OCI-LY3 (cell line): ENCODE measurements at regions not wholly inside any gene's neighbourhood (a gene's known extent, or its start where the extent isn't known, plus 50 kb on each side); places are given as distances from the start of the nearest gene placed in this dataset.

Experiments used
- CTCF ChIP-seq: fragments of 200-600, 300-600 bp; sonication (generic); IDR thresholded peaks from 2 replicates; pipeline ENCODE4 v1.5.1; 2014; ENCODE audit warnings: antibody characterized with exemption, low read length, low read depth
- EZH2phosphoT487 ChIP-seq: fragments of 200-600 bp; shearing (Covaris generic); IDR thresholded peaks from 2 replicates; pipeline ENCODE4 v1.6.1; 2018; ENCODE audit warnings: antibody characterized with exemption, mixed run types, low read depth

GRCh38 chr4:186831574-186831973 lies 107.9 kb upstream of the FAT1 start:
- TF ChIP-seq CTCF = no peak
- no peak for TF ChIP-seq EZH2phosphoT487
